ENCODE measurements at regions not wholly inside any gene's neighbourhood (a gene's known extent, or its start where the extent isn't known, plus 50 kb on each side); places are given as distances from the start of the nearest gene placed in this dataset.

GRCh38 chr13:95492044-95492801, 60.3 kb upstream of the CLDN10 start:
- no peak overlapping the region for H2AK5ac ChIP-seq (ENCODE audit: low read depth, low read length)
- H3K27ac ChIP-seq (ENCODE audit: low read depth, low read length), result no peak overlapping the region
- no peak overlapping the region for H3K18ac ChIP-seq (ENCODE audit: extremely low read depth, low read length)
- FAIRE-seq (no peak), DNase-seq (ENCODE audit: low read depth in 1 of 2, low spot score in 2 of 2) (no peak)
- no peaks in the 10 kb centered on the region for H3K79me2 ChIP-seq (ENCODE audit: control insufficient read depth in 1 of 2, insufficient read depth in 2 of 2, low read length in 2 of 2)
- H3K23me2 ChIP-seq (ENCODE audit: low read depth, low read length), result no peaks in the 10 kb centered on the region
- H2AFZ ChIP-seq (ENCODE audit: low read length), result no peak overlapping the region; the same call in 1 of the 2 replicates
- no peak overlapping the region for H2BK15ac ChIP-seq (ENCODE audit: low read length)
- peaks cover 3 to 4% of the 10 kb centered on the region in 2 experiments; a peak in 1 of 4 replicates for H3K9me3 ChIP-seq (ENCODE audit: insufficient read depth in 2 of 2, low read depth in 1 of 2, low read length in 1 of 2)
- no peaks in the 10 kb centered on the region for H3K79me1 ChIP-seq (ENCODE audit: low read depth, low read length)
- no peak overlapping the region for H3K14ac ChIP-seq (ENCODE audit: insufficient read length)
- TF ChIP-seq RNF2 (IDR thresholded peaks at IDR 0.05; ENCODE audit: borderline replicate concordance, low read depth, low read length, missing control alignments, poor library complexity, severe bottlenecking), result no peak
- ChIA-PET CTCF (ENCODE audit: partially characterized antibody) (interaction anchor here (0.6 to 2.2 kb wide), 14 partner anchors 9 to 872 kb away, joined by 3 to 9 read pairs (median 4); no protein-coding TSS in a partner anchor), POLR2A (ENCODE audit: partially characterized antibody) (no interaction called here)
- no peak overlapping the region for H2BK5ac ChIP-seq (ENCODE audit: low read depth, low read length)
- H2BK120ac ChIP-seq (replicated peaks; ENCODE audit: low read depth, low read length), result no peak overlapping the region
- H4K91ac ChIP-seq (replicated peaks; ENCODE audit: insufficient read length, low read length), result no peak overlapping the region
- H2BK20ac ChIP-seq (ENCODE audit: low read length), result no peak overlapping the region
- H3K4me2 ChIP-seq (ENCODE audit: insufficient read depth in 1 of 2, low read depth in 2 of 2, low read length in 2 of 2), result no peak overlapping the region
- H3K36me3 ChIP-seq (ENCODE audit: control insufficient read depth in 2 of 4, insufficient read depth in 4 of 4, low read length in 3 of 4), result no peaks in the 10 kb centered on the region
- no peaks in the 10 kb centered on the region for H3K4me1 ChIP-seq (replicated peaks in 1 of 4; ENCODE audit: control insufficient read depth in 3 of 4, insufficient read depth in 4 of 4, low read length in 3 of 4)
- no peaks in the 10 kb centered on the region for H4K20me1 ChIP-seq (replicated peaks in 1 of 2; ENCODE audit: control insufficient read depth in 1 of 2, insufficient read depth in 2 of 2, low read length in 2 of 2)
- WGBS, 2 experiments (ENCODE audit: extremely low coverage in 1 of 2, insufficient coverage in 1 of 2, insufficient read length in 1 of 2, insufficient replicate concordance in 2 of 2, low coverage in 1 of 2, low lambda C conversion rate in 2 of 2, missing lambda C conversion rate in 1 of 2), result 81% methylated on average over 8 of the region's 8 CpGs; no CpG with 5 or more reads in 1 of the 2 experiments
- H3K9ac ChIP-seq (replicated peaks in 1 of 4; ENCODE audit: extremely low read depth in 1 of 4, low read depth in 3 of 4, low read length in 3 of 4), result no peak overlapping the region
- H4K5ac ChIP-seq (ENCODE audit: insufficient read length, low read depth, low read length), result no peak overlapping the region
- no peak overlapping the region for H3K56ac ChIP-seq (replicated peaks; ENCODE audit: insufficient read length, low read depth, low read length)
- H3K4ac ChIP-seq (replicated peaks; ENCODE audit: insufficient read length, low read depth, low read length), result no peak overlapping the region
- no peak overlapping the region for H4K8ac ChIP-seq (ENCODE audit: extremely low read depth, insufficient read depth, low read length)
- no peak overlapping the region for H3K23ac ChIP-seq (ENCODE audit: insufficient read length)
- no peak overlapping the region for H2BK12ac ChIP-seq (ENCODE audit: low read depth, low read length)
- no peaks in the 10 kb centered on the region for H3K27me3 ChIP-seq (replicated peaks in 1 of 4; ENCODE audit: control insufficient read depth in 3 of 4, extremely low read depth in 1 of 4, insufficient read depth in 3 of 4, low read length in 3 of 4)
- H3K4me3 ChIP-seq (ENCODE audit: extremely low read depth in 1 of 4, insufficient read depth in 2 of 4, low read depth in 3 of 4, low read length in 4 of 4), result no peak overlapping the region

All from H1 (cell line).